Stimulated activated CD8-positive, alpha-beta memory T cell treated with anti-CD3 and anti-CD28 coated beads, Interleukin-7, amount 100 ng/mL, for 24 hours (primary cell): ENCODE measurements at regions not wholly inside any gene's neighbourhood (a gene's known extent, or its start where the extent isn't known, plus 50 kb on each side); places are given as distances from the start of the nearest gene placed in this dataset.
"Not testable (repeated sequence)": the region's sequence is repeated elsewhere in the genome, so short reads cannot be mapped to it uniquely, and the experiment has no call there.

Experiments
- DNase-seq: peaks from one replicate; pipeline ENCODE4 v3.0.0-alpha.2; 2020; ENCODE audit warnings: low read depth

GRCh38 chr1:157409927-157410326 lies 142.4 kb downstream of the FCRL5 start:
- no peak for DNase-seq

GRCh38 chr1:157407917-157408525 lies 144.3 kb downstream of the FCRL5 start:
- no peak for DNase-seq

DNA sequence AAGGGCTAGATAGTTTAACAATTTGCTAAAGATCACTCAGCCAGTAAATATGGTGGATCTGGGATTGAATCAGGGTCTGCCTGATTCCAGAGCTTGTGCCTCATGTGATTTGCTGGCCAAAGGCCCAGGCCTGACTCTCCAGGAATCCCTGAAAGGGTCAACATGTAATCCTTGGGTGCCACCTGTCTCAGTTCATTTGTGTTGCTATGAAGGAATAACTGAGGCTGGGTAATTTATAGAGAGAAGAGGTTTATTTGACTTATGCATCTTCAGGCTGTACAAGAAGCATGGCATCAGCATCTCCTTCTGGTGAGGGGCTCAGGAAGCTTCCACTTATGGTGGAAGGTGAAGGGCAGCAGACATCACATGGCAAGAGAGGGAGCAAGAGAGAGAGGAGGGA lies 144.9 kb downstream of the FCRL5 start:
- no peak for DNase-seq

GRCh38 chr1:157405662-157406061 lies 146.7 kb downstream of the FCRL5 start:
- no peak for DNase-seq

DNA sequence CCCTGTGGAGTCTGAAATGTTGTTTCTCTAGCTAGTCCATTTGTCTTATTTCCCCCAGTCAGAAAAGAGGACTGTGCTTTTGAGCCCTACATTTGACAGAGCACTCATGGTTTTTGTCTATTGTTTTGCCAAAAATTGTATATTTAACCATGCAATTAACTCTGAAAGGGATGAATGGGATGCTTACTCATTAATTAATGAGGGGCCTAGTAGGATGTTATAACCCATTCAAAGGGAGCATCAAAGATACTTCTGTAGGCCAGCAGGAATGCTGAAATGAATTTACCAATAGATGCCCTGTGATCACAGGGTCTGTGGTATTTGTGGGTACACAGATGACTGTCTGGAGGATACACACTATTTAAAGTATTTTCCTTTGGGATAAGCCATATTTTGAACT lies 147.7 kb downstream of the FCRL5 start:
- DNase-seq, result no peak

DNA sequence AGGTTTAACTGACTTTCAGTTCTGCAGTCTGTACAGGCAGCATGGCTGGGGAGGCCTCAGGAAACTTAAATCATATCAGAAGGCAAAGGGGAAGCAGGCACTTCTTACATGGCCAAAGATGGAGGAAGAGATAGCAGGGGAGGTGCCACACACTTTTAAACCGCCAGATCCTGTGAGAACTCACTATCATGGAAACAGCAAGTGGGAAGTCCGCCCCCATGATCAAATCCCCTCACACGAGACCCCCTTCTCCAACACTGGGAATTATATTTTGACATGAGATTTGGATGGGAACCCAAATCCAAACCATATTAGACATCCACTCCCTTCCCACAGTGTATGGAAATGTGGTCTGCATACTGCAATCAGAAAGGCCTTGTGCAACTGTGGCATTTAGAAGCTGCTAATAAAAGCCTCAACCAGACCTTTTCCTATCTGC lies 148.2 kb downstream of the FCRL5 start:
- no peak for DNase-seq

GRCh38 chr1:157403608-157404007 lies 148.7 kb downstream of the FCRL5 start:
- no peak for DNase-seq

DNA sequence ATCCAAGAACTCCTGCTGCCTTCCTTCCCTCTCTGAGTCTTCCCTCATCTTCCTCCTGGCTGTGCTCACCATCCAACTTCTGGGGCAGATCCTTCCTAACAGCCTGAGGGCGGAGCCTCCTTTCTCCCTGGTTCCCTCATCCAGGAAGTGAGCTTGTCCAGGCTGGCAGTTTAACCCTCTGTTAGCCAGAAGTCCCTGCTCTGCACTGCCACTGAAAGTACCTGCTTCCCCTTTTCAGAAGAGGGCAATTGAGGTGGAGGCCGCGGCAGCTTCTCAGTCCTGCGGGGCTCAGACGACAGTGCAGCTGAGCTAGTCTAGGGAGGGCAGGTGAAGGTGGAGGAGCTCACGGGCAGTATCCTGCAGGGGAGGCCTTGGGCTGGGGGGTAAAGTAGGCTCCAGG lies 149.1 kb downstream of the FCRL5 start:
- DNase-seq, result no peak

DNA sequence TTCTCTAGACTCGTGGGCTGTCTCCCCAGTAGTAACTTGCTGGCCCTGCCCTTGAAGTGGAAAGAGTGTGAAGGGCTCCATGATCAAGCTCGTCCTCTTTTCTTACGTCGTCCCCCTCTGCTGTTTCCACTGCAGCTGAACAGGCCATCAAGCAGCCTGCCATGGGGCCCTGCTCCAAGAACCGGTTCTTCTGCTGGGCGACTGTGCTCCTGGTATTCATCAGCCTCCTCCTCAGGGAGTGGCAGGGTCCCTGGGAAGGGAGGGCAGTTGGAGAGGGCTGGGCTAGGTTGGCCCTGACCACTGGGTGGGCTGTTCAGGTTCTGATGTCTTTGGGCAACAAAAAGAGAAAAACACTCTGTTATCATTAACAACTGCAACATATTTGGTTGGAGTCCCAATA lies 151.5 kb downstream of the FCRL5 start:
- DNase-seq, result no peak

DNA sequence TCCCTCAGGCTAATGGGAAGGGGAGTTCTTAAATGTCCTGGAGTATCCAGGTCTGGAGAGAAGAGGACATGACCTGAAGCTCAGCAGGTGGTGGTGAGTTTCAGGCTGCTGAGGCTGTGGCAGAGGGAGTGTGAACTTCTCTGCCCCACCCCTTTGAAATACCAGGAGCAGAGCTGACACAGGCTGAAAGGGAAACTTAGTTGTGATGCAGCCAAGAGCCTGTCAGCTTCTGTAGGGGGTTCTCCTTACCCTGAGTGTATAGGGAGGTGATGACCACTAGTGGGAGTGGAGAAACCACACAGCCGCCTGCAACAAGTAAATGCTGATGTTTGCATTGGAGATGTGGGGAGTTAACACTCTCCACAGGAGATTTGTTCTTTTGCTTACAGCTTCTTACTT lies 152.3 kb downstream of the FCRL5 start:
- no peak for DNase-seq

GRCh38 chr1:157399343-157399983 lies 152.9 kb downstream of the FCRL5 start:
- no peak for DNase-seq

DNA sequence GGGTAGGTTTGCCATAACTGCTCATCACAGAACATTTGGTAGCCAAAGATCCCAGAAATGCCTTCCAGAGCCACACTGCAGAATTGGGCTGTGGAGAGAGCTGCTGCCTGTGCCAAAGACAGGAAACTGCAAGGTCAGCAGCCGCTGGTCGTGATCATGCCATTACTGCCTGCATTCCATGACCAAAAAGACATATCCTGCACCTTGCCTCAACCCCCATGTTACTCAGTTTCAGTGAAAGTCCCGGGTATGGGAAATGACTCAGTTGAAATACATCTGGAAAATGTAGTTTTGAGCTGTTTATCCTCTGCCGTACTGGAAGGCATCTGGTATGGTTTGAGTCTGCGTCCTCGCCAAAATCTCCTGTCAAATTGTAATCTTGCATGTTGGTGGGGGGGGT lies 161.7 kb downstream of the FCRL5 start:
- DNase-seq, result no peak

DNA sequence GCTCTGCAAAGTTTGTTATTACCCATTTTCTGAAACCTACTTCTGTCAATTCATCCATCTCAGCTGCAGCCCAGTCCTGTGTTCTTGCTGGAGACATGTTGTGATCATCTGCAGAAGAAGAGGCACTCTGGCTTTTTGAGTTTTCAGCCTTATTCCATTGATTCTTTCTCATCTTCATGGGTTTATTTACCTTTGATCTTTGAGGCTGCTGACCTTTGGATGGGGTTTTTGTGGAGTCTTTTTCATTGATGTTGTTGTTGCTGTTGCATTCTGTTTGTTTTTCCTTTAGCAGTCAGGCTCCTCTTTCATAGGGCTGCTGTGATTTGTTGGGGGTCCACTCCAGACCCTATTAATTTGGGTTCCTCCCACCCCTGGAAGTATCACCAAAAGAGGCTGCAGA lies 164.3 kb downstream of the FCRL5 start:
- DNase-seq, result no peak

- DNase-seq, result no peak
These were observed 168.1 kb downstream of the FCRL5 start for GRCh38 chr1:157384258-157384657.

DNA sequence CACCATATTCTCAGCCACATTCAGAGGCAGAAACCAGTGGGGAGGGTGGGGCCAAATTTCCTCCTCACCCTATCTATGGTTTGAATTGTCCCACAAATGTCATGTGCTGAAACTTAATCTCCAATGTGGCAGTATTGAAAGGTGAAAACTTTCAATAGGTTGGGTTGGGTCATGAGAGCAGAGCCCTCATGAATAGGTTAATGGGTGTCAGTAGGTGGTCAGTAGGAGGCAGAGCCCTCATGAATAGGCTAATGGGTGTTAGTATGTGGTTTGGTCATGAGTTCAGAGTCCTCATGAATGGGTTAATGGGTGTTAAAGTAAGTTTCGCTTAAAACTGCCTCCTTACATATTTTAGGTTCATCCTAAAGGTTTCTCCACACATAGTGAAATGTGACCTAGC lies 170.0 kb downstream of the FCRL5 start:
- DNase-seq, result no peak

DNA sequence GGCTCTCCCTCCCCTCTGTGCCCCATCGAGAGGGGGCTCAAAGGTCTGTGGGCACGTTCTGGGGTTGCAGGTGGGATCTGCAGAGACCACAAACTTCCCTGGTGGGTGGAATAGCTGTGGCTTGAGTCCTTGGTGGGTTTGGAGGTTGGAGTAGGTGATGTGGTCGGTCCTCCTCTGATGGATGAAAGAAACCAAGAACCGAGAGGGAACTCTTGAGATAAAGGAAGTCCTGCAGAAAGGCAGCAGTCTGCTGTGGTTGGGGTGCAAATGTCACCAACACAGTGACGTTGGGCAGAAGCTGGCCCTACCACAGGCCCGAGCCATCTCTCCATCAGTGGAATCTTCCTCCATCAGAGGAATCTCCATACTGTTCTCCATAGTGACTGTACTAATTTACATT lies 171.8 kb downstream of the FCRL5 start:
- no peak for DNase-seq

GRCh38 chr1:157377280-157377713 lies 175.0 kb downstream of the FCRL5 start:
- DNase-seq, result not testable (repeated sequence)

DNA sequence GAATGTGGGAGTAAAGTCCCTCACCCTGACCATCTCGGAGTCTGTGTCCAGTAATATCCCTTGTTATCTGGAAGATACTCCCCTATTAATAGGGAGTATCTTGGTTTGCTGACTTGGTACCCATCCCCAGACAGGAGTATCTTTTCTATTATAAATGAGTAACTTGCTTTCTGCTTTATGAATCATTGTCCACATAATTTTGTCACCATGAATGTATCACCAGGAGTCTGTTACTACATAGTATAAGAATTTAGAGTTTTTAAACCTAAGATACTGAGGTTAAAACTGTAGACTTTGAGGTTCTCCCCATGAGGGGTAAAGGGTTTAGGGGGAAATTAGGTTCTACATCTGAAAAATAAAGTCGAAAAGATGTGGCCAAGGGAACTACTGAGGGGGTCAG lies 175.6 kb downstream of the FCRL5 start:
- DNase-seq, result no peak

GRCh38 chr1:157372311-157372710 lies 180.0 kb downstream of the FCRL5 start:
- DNase-seq, result not testable (repeated sequence)

DNA sequence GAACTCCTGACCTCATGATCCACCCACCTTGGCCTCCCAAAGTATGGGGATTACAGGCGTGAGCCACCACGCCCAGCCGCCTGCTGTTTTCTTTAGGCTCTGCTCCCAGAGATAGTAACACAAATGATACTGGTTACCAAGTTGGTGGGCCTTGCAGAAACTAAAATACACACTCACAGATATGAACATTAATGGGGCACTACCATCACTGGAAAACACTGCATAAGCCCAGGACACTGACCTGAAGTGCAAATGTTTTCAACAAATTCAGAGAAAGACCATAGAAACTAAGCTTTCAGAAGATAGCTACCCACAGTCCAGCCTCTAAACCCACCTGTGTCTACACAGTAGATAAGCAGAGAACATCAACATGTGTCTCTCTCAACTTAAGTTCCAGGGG lies 180.5 kb downstream of the FCRL5 start:
- DNase-seq, result no peak

GRCh38 chr1:157371221-157371620 lies 181.1 kb downstream of the FCRL5 start:
- no peak for DNase-seq

DNA sequence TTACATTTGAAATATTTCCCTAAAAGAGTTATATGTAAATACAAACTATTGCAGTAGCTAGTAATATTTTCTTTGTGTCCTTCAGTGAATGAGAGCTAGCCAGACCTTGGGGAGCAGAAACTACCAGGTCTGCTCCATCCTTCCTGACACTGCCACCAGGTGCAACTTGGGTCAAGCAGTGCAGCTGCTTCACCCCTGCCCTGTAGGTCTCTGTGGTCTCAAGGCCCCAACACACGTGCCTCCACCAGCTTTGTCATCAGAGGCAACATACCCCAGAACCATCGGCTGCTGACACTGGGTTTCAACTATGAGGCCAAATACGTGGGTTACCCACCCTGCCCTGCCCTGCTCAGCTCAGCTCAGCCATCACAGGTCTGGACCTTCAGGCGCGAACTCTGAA lies 181.6 kb downstream of the FCRL5 start:
- no peak for DNase-seq

DNA sequence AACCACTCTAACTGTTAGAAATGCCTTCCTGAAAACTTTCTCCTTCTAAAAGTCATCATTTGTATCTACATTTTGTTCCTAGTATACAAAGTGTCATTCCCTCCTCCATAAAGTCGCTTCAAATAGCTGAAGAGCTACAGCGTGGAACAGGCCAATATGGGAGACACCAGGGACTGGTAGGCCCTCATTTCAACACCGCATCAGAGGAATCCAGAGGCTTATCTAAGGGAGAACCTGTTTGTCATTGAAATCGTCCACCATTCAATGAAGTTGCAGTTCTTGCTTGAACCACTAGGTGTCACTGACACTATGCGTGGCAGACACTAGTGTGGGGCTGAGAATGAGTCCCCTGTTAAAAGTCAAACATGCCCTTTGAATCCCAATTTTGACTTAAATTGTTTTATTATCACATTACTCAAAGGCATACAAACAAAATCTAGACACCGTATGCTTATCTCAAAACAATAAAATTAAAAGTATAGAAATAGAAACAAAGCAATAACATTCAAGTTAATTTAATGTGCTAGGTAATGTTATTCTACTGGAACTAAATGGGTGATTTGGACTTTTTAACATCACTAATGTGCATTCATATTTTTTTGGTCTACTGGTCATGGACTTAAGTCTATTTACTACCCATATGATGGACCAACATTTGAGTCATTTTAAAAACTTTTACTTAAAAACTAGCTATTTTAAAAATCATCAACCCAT lies 182.3 kb downstream of the FCRL5 start:
- no peak for DNase-seq
